BE2C (cell line): ENCODE measurements at regions not wholly inside any gene's neighbourhood (a gene's known extent, or its start where the extent isn't known, plus 50 kb on each side); places are given as distances from the start of the nearest gene placed in this dataset.

Experiments
- DNase-seq: peaks from one replicate; pipeline ENCODE4 v3.0.0-alpha.2; 2020
- H3K27me3 ChIP-seq: fragments of 250-450 bp; sonication (Bioruptor Pico); 2 replicates; pipeline ENCODE4 v1.5.1; 2020; ENCODE audit warnings: mild to moderate bottlenecking
- H3K36me3 ChIP-seq: fragments of 250-450 bp; sonication (Bioruptor Pico); 2 replicates; pipeline ENCODE4 v1.5.1; 2020; ENCODE audit warnings: mild to moderate bottlenecking
- H3K4me1 ChIP-seq: fragments of 250-450 bp; sonication (Bioruptor Pico); 2 replicates; pipeline ENCODE4 v1.5.1; 2020
- H3K4me3 ChIP-seq: 2 replicates; pipeline ENCODE4 v1.5.1; 2011; ENCODE audit warnings: low read depth, low read length
- H3K9me3 ChIP-seq: fragments of 250-450 bp; sonication (Bioruptor Pico); 2 replicates; pipeline ENCODE4 v1.5.1; 2020
- TF ChIP-seq, protein P1 (sequence below): IDR thresholded peaks from 2 replicates; pipeline ENCODE4 v1.5.1; 2012; ENCODE audit warnings: mild to moderate bottlenecking, low read depth, low read length

DNA sequence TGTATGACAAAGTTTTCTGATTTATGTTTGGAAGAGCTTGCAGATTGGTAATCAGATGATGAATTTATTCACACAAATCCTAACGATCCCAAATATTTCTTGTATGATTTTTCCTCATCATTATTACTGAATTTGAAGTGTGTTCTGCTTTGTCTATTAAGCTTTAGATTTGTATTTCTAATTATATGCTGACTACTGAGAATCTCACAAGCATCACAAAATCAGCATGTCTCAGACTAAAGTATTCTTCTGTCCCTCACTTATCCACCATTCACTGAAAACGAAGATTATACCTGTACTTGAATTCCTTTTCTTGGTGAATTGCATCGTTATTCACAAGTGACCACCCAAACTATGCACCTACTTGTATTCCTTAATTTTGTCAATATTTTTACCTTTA, 796.3 kb upstream of the MAP3K7 start:
- TF ChIP-seq, protein P1, sequence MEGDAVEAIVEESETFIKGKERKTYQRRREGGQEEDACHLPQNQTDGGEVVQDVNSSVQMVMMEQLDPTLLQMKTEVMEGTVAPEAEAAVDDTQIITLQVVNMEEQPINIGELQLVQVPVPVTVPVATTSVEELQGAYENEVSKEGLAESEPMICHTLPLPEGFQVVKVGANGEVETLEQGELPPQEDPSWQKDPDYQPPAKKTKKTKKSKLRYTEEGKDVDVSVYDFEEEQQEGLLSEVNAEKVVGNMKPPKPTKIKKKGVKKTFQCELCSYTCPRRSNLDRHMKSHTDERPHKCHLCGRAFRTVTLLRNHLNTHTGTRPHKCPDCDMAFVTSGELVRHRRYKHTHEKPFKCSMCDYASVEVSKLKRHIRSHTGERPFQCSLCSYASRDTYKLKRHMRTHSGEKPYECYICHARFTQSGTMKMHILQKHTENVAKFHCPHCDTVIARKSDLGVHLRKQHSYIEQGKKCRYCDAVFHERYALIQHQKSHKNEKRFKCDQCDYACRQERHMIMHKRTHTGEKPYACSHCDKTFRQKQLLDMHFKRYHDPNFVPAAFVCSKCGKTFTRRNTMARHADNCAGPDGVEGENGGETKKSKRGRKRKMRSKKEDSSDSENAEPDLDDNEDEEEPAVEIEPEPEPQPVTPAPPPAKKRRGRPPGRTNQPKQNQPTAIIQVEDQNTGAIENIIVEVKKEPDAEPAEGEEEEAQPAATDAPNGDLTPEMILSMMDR = no peak
- H3K4me3 ChIP-seq = no peak overlapping the region
- H3K4me1 ChIP-seq = no peaks in the 10 kb centered on the region
- no peaks in the 10 kb centered on the region for H3K27me3 ChIP-seq
- no peak for DNase-seq
- H3K36me3 ChIP-seq = no peaks in the 10 kb centered on the region
- H3K9me3 ChIP-seq = no peaks in the 10 kb centered on the region

DNA sequence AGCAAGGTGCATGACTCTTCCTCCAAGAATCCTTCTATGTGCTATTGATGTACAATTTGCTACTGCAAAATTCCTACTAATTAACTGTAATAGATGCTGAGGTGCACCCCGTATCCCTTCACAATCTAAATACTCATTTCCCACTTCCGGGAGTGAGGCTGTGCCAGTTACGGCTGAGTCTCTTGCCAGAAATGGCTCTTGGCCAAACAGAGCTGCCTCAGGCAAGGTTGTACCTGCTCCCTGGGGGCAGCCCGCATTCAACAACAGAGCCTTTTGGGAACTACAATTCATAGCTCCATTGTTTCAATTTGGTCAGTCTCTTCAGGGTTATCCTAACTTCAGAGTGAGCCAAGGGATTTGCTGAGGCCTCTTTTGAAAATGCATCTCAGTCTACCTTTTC, 789.8 kb upstream of the MAP3K7 start:
- H3K4me1 ChIP-seq = peaks cover 8% of the 10 kb centered on the region
- no peaks in the 10 kb centered on the region for H3K9me3 ChIP-seq
- H3K27me3 ChIP-seq = no peaks in the 10 kb centered on the region
- H3K36me3 ChIP-seq = no peaks in the 10 kb centered on the region
- H3K4me3 ChIP-seq = no peak overlapping the region
- TF ChIP-seq, protein P1 = no peak
- DNase-seq = peak; percentile 74

DNA sequence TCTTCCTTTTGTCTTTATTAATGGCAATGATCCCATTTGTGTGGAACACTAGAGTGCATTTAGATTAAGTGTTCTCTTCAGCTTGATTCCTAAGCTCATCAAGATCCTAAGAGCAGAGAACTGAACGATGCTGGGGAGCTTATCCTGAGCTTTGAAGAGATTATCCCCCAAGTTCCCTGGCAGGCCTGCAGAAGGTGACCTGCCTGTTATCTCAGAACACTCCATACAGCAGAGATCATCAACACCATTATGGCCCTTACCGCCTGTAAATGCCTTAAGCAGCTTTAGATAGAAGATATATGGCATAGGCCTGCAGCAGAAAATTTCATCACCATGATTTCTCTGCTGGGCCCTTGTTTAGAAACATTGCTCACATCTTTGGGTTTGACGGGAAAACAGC, 779.9 kb upstream of the MAP3K7 start:
- TF ChIP-seq, protein P1 = no peak
- Histone ChIP-seq H3K4me1 (no peaks in the 10 kb centered on the region), H3K36me3 (no peaks in the 10 kb centered on the region), H3K4me3 (no peak overlapping the region), H3K9me3 (no peaks in the 10 kb centered on the region), H3K27me3 (no peaks in the 10 kb centered on the region)
- no peak for DNase-seq

DNA sequence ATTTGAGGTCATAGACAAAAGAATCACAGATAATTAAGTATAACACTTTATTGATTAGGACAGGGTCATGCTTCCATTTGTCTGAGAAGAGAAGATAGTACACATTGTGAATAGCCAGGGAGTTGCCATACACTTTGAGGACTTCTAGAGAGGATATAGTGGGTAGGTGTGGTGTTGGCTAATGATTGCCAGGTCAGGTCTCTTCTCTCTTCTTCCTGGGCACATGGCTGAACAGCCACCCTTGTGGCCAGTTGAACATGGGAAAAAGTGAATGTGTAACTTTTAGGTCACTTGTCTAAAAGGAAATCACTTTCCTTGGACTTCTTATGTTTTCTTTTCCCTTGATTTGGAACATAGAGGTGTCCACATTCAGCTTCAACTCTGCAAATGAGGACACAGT, 772.1 kb upstream of the MAP3K7 start:
- TF ChIP-seq, protein P1 = no peak
- no peak overlapping the region for H3K4me3 ChIP-seq
- DNase-seq = no peak

DNA sequence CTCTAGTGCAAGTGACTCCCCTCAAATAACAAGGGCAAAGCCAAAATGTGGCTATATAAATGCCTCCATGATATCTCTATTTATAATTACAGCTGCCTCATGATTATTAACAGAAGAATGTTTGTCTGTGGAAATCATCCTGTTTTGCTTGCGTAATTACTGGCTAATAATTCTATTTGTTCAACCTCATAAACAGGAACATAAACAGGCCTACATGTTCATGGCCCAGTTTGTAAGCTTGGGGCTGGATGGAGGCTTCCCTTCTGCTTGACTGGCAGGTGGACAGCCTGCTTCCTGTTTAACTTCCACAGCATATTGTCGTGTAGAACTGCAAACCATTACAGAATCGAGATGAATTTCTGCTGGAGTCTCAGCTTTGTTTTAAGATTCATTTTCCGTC, 766.0 kb upstream of the MAP3K7 start:
- no peaks in the 10 kb centered on the region for H3K9me3 ChIP-seq
- TF ChIP-seq, protein P1 = no peak
- no peaks in the 10 kb centered on the region for H3K36me3 ChIP-seq
- H3K4me1 ChIP-seq = no peaks in the 10 kb centered on the region
- no peaks in the 10 kb centered on the region for H3K27me3 ChIP-seq
- no peak overlapping the region for H3K4me3 ChIP-seq
- no peak for DNase-seq

More for the DNA sequence above, 772.1 kb upstream of the MAP3K7 start:
- Histone ChIP-seq H3K36me3 (no peaks in the 10 kb centered on the region), H3K4me1 (no peaks in the 10 kb centered on the region), H3K27me3 (no peaks in the 10 kb centered on the region), H3K9me3 (no peaks in the 10 kb centered on the region)

DNA sequence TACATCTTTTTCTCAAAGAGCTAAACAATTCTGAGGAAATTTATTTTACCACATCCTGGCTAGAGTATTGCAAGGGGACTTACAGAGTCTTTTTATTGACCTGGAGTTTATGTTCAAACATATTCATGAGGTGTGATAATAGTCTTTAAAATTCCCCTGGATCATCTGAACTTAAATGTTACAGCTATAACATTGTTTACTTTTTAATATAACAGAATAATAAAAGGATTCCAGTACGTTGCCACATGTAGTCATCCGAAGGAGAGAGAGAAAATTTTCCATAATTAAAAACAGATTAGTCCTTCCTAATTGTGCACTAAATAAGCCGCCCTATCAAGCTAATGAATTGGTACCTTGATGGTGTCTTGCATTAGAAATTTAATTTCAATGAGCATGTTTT, 765.4 kb upstream of the MAP3K7 start:
- DNase-seq = no peak
- Histone ChIP-seq H3K36me3 (no peaks in the 10 kb centered on the region), H3K4me1 (no peaks in the 10 kb centered on the region), H3K9me3 (no peaks in the 10 kb centered on the region), H3K27me3 (no peaks in the 10 kb centered on the region), H3K4me3 (no peak overlapping the region)
- TF ChIP-seq, protein P1 = no peak
